SK-N-SH treated with all-trans-retinoic acid at 6 μM for 48 hours (cell line): ENCODE measurements at regions not wholly inside any gene's neighbourhood (a gene's known extent, or its start where the extent isn't known, plus 50 kb on each side); places are given as distances from the start of the nearest gene placed in this dataset.

ENCODE experiments used
- ATAC-seq: fragments of 200-7000 bp; cut with Tn5 transposase; 3 replicates; pipeline ENCODE4 v1.9.1; 2020; ENCODE audit warnings: mild to moderate bottlenecking, moderate library complexity
- ARNTL ChIP-seq: fragments of 450-650 bp; formaldehyde crosslinking; IDR thresholded peaks from 2 replicates; pipeline ENCODE4 v1.5.0; 2020; ENCODE audit warnings: low read depth, mild to moderate bottlenecking, moderate library complexity, borderline replicate concordance
- BACH2 ChIP-seq: fragments of 250-450 bp; sonication (Bioruptor Pico); IDR thresholded peaks from 2 replicates; pipeline ENCODE4 v1.9.0; 2021; ENCODE audit warnings: mild to moderate bottlenecking, borderline replicate concordance
- CREB5 ChIP-seq: fragments of 250-450 bp; sonication (Bioruptor Pico); IDR thresholded peaks from 2 replicates; pipeline ENCODE4 v1.5.1; 2020; ENCODE audit warnings: low read depth, mild to moderate bottlenecking, moderate library complexity
- CSDC2 ChIP-seq: fragments of 250-450 bp; sonication (Bioruptor Pico); IDR thresholded peaks from 2 replicates; pipeline ENCODE4 v1.5.0; 2020; ENCODE audit warnings: mild to moderate bottlenecking, moderate library complexity
- CSRNP3 ChIP-seq: fragments of 250-450 bp; sonication (Bioruptor Pico); IDR thresholded peaks from 2 replicates; pipeline ENCODE4 v1.5.1; 2021; ENCODE audit warnings: mild to moderate bottlenecking, moderate library complexity
- GLIS3 ChIP-seq: fragments of 250-450 bp; sonication (Bioruptor Pico); IDR thresholded peaks from 2 replicates; pipeline ENCODE4 v1.5.0; 2020; ENCODE audit warnings: mild to moderate bottlenecking, moderate library complexity
- ISL1 ChIP-seq: fragments of 250-450 bp; sonication (Bioruptor Pico); IDR thresholded peaks from 2 replicates; pipeline ENCODE4 v2.1.2; 2022; ENCODE audit warnings: mild to moderate bottlenecking, moderate library complexity
- OSR1 ChIP-seq: fragments of 250-450 bp; sonication (Bioruptor Pico); IDR thresholded peaks from 2 replicates; pipeline ENCODE4 v1.8.0; 2022; ENCODE audit warnings: moderate library complexity, mild to moderate bottlenecking, inconsistent platforms
- POU6F1 ChIP-seq: fragments of 250-450 bp; sonication (Bioruptor Pico); IDR thresholded peaks from 2 replicates; pipeline ENCODE4 v1.8.0; 2021; ENCODE audit warnings: low read depth, mild to moderate bottlenecking, moderate library complexity, borderline replicate concordance
- PPARA ChIP-seq: fragments of 250-450 bp; sonication (Bioruptor Pico); IDR thresholded peaks from 2 replicates; pipeline ENCODE4 v1.5.0; 2020; ENCODE audit warnings: mild to moderate bottlenecking, borderline replicate concordance
- RARB ChIP-seq: fragments of 250-450 bp; sonication (Bioruptor Pico); IDR thresholded peaks from 2 replicates; pipeline ENCODE4 v1.8.0; 2021; ENCODE audit warnings: mild to moderate bottlenecking, moderate library complexity
- SNAI2 ChIP-seq: fragments of 250-450 bp; sonication (Bioruptor Pico); IDR thresholded peaks from 2 replicates; pipeline ENCODE4 v1.5.0; 2020; ENCODE audit warnings: mild to moderate bottlenecking, moderate library complexity
- TOX ChIP-seq: fragments of 250-450 bp; sonication (Bioruptor Pico); IDR thresholded peaks from 2 replicates; pipeline ENCODE4 v1.8.0; 2021; ENCODE audit warnings: mild to moderate bottlenecking, moderate library complexity, borderline replicate concordance
- TSHZ2 ChIP-seq: fragments of 250-450 bp; sonication (Bioruptor Pico); IDR thresholded peaks from 2 replicates; pipeline ENCODE4 v1.5.0; 2020; ENCODE audit warnings: mild to moderate bottlenecking, moderate library complexity
- ZC3H10 ChIP-seq: fragments of 250-450 bp; sonication (Bioruptor Pico); IDR thresholded peaks from 2 replicates; pipeline ENCODE4 v1.5.1; 2021; ENCODE audit warnings: mild to moderate bottlenecking, moderate library complexity
- ZFP3 ChIP-seq: fragments of 250-450 bp; sonication (Bioruptor Pico); IDR thresholded peaks from 2 replicates; pipeline ENCODE4 v1.5.0; 2020; ENCODE audit warnings: mild to moderate bottlenecking, moderate library complexity
- ZFP30 ChIP-seq: fragments of 450-650 bp; formaldehyde crosslinking; IDR thresholded peaks from 2 replicates; pipeline ENCODE4 v1.5.0; 2022; ENCODE audit warnings: mild to moderate bottlenecking, moderate library complexity
- ZNF565 ChIP-seq: fragments of 450-650 bp; formaldehyde crosslinking; conservative IDR thresholded peaks from 2 replicates; pipeline ENCODE4 v1.5.0; 2020; ENCODE audit warnings: low read depth, mild to moderate bottlenecking, moderate library complexity
- ZNF70 ChIP-seq: fragments of 450-650 bp; formaldehyde crosslinking; IDR thresholded peaks from 2 replicates; pipeline ENCODE4 v1.5.0; 2020; ENCODE audit warnings: mild to moderate bottlenecking, moderate library complexity
- ZNF8 ChIP-seq: fragments of 450-650 bp; formaldehyde crosslinking; IDR thresholded peaks from 2 replicates; pipeline ENCODE4 v1.5.0; 2020; ENCODE audit warnings: mild to moderate bottlenecking, moderate library complexity
- TF ChIP-seq, protein P1 (sequence below): fragments of 250-450 bp; sonication (Bioruptor Pico); IDR thresholded peaks from 2 replicates; pipeline ENCODE4 v1.8.0; 2020; ENCODE audit warnings: mild to moderate bottlenecking, moderate library complexity, borderline replicate concordance

- no peak for TF ChIP-seq POU6F1 (CRISPR knock-in tag)
- no peak for TF ChIP-seq TOX (CRISPR knock-in tag)
- TF ChIP-seq ZNF70 (CRISPR knock-in tag): no peak
- no peak for TF ChIP-seq RARB (CRISPR knock-in tag)
- no peak for ATAC-seq
Measured at GRCh38 chr4:42781315-42781714, 111.2 kb upstream of the GRXCR1 start.

DNA sequence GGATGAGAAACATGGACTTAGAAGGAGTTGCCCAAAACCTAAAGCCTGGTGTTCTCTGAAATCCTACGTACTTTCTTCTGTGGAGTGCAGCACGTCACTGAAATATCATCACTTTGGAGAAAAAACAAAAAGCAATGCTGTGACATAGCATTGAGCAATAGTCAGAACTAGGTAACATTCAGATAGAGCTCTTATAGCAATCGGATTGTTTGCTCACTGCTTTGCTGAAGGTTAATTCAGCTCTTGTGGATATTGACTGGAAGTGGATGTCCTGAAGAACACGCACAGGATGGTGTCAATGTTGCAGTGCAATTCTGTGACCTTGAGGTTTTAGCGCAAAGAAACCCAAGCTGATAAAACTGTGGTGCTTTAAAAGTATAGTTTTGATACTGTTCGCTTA lies 114.2 kb upstream of the GRXCR1 start:
- no peak for ATAC-seq
- TF ChIP-seq SNAI2 (CRISPR knock-in tag): no peak
- no peak for TF ChIP-seq ZFP3
- TF ChIP-seq CSRNP3: no peak
- no peak for TF ChIP-seq BACH2 (CRISPR knock-in tag)
- no peak for TF ChIP-seq GLIS3
- TF ChIP-seq ISL1 (CRISPR knock-in tag): no peak
- TF ChIP-seq CREB5 (CRISPR knock-in tag): no peak
- TF ChIP-seq ZFP30: no peak
- no peak for TF ChIP-seq OSR1 (CRISPR knock-in tag)
- no peak for TF ChIP-seq ZC3H10 (CRISPR knock-in tag)

- no peak for ATAC-seq
Measured at GRCh38 chr4:42768125-42768748, 111.3 kb upstream of the ATP8A1 start.

More at GRCh38 chr4:42768125-42768748, 111.3 kb upstream of the ATP8A1 start:
- TF ChIP-seq CSDC2 (CRISPR knock-in tag) (no peak), ARNTL (CRISPR knock-in tag) (no peak), SNAI2 (CRISPR knock-in tag) (no peak), ZNF8 (CRISPR knock-in tag) (no peak), ZNF565 (CRISPR knock-in tag) (no peak), CREB5 (CRISPR knock-in tag) (no peak), ZFP3 (no peak), ZC3H10 (CRISPR knock-in tag) (no peak), ISL1 (CRISPR knock-in tag) (no peak), RARB (CRISPR knock-in tag) (no peak), CSRNP3 (no peak), PPARA (CRISPR knock-in tag) (no peak), TSHZ2 (CRISPR knock-in tag) (no peak)
- TF ChIP-seq, protein P1, sequence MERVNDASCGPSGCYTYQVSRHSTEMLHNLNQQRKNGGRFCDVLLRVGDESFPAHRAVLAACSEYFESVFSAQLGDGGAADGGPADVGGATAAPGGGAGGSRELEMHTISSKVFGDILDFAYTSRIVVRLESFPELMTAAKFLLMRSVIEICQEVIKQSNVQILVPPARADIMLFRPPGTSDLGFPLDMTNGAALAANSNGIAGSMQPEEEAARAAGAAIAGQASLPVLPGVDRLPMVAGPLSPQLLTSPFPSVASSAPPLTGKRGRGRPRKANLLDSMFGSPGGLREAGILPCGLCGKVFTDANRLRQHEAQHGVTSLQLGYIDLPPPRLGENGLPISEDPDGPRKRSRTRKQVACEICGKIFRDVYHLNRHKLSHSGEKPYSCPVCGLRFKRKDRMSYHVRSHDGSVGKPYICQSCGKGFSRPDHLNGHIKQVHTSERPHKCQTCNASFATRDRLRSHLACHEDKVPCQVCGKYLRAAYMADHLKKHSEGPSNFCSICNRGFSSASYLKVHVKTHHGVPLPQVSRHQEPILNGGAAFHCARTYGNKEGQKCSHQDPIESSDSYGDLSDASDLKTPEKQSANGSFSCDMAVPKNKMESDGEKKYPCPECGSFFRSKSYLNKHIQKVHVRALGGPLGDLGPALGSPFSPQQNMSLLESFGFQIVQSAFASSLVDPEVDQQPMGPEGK (CRISPR knock-in tag): no peak
